Keratinocyte (primary cell): ENCODE measurements at regions not wholly inside any gene's neighbourhood (a gene's known extent, or its start where the extent isn't known, plus 50 kb on each side); places are given as distances from the start of the nearest gene placed in this dataset.
"Not testable (repeated sequence)": the region's sequence is repeated elsewhere in the genome, so short reads cannot be mapped to it uniquely, and the experiment has no call there.

Experiments used
- CTCF ChIP-seq, 3 experiments: IDR thresholded peaks in 1 of 3; conservative IDR thresholded peaks in 1 of 3; optimal IDR thresholded peaks in 1 of 3; 2 replicates in 2 of 3; 3 replicates in 1 of 3; pipeline versions ENCODE3 to v1.5.1; 2011; ENCODE audit warnings: low read length in 3 of 3, mild to moderate bottlenecking in 3 of 3, moderate library complexity in 2 of 3, control low read depth in 1 of 3, inconsistent platforms in 1 of 3; ENCODE audit not compliant: insufficient read depth in 2 of 3; ENCODE audit errors: extremely low read depth in 1 of 3
- EZH2 ChIP-seq: IDR thresholded peaks from one replicate; pipeline ENCODE4 v1.6.1; 2012; ENCODE audit warnings: inconsistent platforms, mild to moderate bottlenecking, low read length, moderate library complexity

- TF ChIP-seq CTCF (optimal IDR thresholded peaks at IDR 0.05 in 1 of 3, IDR thresholded peaks at IDR 0.05 in 1 of 3, conservative IDR thresholded peaks at IDR 0.05 in 1 of 3; ENCODE audit: extremely low read depth in 1 of 3, insufficient read depth in 2 of 3, low read length in 3 of 3); EZH2: not testable (repeated sequence)
Observed at GRCh38 chr20:55074266-55074840, 599.0 kb downstream of the DOK5 start.
